ENCODE measurements at regions not wholly inside any gene's neighbourhood (a gene's known extent, or its start where the extent isn't known, plus 50 kb on each side); places are given as distances from the start of the nearest gene placed in this dataset.

DNA sequence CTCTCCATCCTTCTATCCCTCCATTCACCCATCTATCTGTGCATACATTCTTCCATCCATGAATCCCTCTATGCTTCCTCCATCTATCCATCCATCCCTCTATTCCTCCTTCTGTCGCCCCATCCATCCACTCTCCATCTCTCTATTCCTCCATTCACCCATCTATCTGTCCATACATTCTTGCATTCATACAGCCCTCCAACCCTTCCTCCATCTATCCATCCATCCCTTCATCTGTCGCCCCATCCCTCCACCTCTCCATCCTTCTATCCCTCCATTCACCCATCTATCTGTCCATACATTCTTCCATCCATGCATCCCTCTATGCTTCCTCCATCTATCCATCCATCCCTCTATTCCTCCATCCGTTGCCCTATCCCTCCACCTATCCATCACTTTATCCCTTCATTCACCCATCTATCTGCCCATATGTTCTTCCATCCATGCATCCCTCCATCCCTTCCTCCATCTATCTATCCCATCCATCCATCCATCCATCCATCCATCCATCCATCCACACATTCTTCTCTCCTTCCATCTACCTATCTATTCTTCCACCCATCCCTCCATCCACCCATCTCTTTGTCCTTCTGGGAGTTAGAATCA is 272.5 kb upstream of the TNRC6C start:
- TF ChIP-seq, protein P1, sequence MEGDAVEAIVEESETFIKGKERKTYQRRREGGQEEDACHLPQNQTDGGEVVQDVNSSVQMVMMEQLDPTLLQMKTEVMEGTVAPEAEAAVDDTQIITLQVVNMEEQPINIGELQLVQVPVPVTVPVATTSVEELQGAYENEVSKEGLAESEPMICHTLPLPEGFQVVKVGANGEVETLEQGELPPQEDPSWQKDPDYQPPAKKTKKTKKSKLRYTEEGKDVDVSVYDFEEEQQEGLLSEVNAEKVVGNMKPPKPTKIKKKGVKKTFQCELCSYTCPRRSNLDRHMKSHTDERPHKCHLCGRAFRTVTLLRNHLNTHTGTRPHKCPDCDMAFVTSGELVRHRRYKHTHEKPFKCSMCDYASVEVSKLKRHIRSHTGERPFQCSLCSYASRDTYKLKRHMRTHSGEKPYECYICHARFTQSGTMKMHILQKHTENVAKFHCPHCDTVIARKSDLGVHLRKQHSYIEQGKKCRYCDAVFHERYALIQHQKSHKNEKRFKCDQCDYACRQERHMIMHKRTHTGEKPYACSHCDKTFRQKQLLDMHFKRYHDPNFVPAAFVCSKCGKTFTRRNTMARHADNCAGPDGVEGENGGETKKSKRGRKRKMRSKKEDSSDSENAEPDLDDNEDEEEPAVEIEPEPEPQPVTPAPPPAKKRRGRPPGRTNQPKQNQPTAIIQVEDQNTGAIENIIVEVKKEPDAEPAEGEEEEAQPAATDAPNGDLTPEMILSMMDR (IDR thresholded peaks at IDR 0.05; ENCODE audit: poor library complexity, severe bottlenecking) = no peak
- no peaks in the 10 kb centered on the region for H3K36me3 ChIP-seq (ENCODE audit: low read depth)
- H3K4me1 ChIP-seq (ENCODE audit: insufficient read depth, poor library complexity, severe bottlenecking) = no peaks in the 10 kb centered on the region
- ATAC-seq (ENCODE audit: low read depth) (no peak), DNase-seq (ENCODE audit: low spot score) (no peak)
- H3K4me3 ChIP-seq (ENCODE audit: severe bottlenecking) = no peak overlapping the region
- no peak overlapping the region for H3K27ac ChIP-seq (ENCODE audit: poor library complexity, severe bottlenecking)
- peaks cover 17% of the 10 kb centered on the region for H3K27me3 ChIP-seq (ENCODE audit: insufficient read depth, poor library complexity, severe bottlenecking)
- H3K9me3 ChIP-seq (ENCODE audit: severe bottlenecking) = no peaks in the 10 kb centered on the region

DNA sequence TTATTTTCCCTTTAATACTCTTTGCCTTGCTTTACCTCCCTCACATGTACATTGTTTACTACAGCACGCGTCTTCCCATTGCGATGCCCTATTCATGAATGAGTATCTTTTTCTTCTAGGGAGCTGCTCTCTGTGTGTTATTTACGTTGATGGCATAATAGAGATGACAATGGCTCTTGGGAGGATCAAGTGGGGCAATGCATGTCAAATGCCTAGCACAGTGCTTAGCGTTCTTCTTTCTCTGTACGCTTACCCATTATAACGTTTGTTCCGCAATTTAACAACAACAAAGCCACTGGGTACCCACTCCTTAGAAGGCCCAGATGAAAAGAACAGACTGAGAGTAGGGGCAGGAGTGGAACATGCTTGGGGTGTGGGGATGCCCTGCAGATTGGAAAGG is 271.6 kb upstream of the TNRC6C start:
- TF ChIP-seq, protein P1 (IDR thresholded peaks at IDR 0.05; ENCODE audit: poor library complexity, severe bottlenecking) = no peak
- Histone ChIP-seq H3K27me3 (ENCODE audit: insufficient read depth, poor library complexity, severe bottlenecking) (peaks cover 23% of the 10 kb centered on the region), H3K36me3 (ENCODE audit: low read depth) (no peaks in the 10 kb centered on the region), H3K4me3 (ENCODE audit: severe bottlenecking) (no peak overlapping the region), H3K9me3 (ENCODE audit: severe bottlenecking) (no peaks in the 10 kb centered on the region), H3K27ac (ENCODE audit: poor library complexity, severe bottlenecking) (no peak overlapping the region), H3K4me1 (ENCODE audit: insufficient read depth, poor library complexity, severe bottlenecking) (no peaks in the 10 kb centered on the region)
- no peak for DNase-seq (ENCODE audit: low spot score)
- no peak for ATAC-seq (ENCODE audit: low read depth)

DNA sequence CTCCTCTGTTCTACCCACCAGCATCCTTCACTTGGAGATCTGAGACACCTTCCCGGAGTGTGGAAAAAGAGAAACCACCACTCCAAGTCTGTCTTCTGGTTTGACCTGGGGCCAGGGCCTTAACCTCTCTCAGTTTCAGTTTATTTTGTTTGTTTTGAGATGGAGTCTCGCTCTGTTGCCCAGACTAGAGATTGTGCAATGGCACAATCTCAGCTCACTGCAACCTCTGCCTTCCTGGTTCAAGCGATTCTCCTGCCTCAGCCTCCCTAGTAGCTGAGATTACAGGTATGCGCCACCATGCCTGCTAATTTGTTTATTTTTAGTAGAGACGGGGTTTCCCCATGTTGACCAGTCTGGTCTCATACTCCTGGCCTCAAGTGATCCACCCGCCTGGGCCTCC is 271.1 kb upstream of the TNRC6C start:
- no peaks in the 10 kb centered on the region for H3K4me1 ChIP-seq (ENCODE audit: insufficient read depth, poor library complexity, severe bottlenecking)
- H3K4me3 ChIP-seq (ENCODE audit: severe bottlenecking) = no peak overlapping the region
- TF ChIP-seq, protein P1 (IDR thresholded peaks at IDR 0.05; ENCODE audit: poor library complexity, severe bottlenecking) = no peak
- ATAC-seq (ENCODE audit: low read depth) (no peak), DNase-seq (ENCODE audit: low spot score) (no peak)
- H3K27me3 ChIP-seq (ENCODE audit: insufficient read depth, poor library complexity, severe bottlenecking) = peaks cover 26% of the 10 kb centered on the region
- H3K9me3 ChIP-seq (ENCODE audit: severe bottlenecking) = no peaks in the 10 kb centered on the region
- H3K36me3 ChIP-seq (ENCODE audit: low read depth) = no peaks in the 10 kb centered on the region
- no peak overlapping the region for H3K27ac ChIP-seq (ENCODE audit: poor library complexity, severe bottlenecking)

DNA sequence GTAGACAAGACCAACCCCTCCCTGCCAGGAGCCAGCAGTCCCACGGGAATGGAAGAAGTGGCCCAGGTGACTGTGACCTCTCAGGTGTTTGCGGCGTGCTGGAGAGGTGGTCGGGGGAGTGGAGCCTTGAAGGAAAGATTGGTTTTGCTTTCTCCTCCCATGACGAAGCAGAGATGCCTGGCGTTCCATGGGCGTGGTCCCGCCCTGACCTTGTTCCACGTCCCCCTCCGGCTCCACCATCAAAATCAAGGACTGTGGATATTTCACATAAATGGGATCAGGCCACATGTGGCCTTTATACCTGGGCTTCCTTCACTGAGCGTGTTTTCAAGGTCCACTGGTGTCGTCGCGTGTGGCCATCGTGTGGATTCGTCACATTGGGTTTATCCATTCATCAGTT is 270.6 kb upstream of the TNRC6C start:
- ATAC-seq (ENCODE audit: low read depth) = no peak
- peaks cover 29% of the 10 kb centered on the region for H3K27me3 ChIP-seq (ENCODE audit: insufficient read depth, poor library complexity, severe bottlenecking)
- no peaks in the 10 kb centered on the region for H3K36me3 ChIP-seq (ENCODE audit: low read depth)
- no peak for DNase-seq (ENCODE audit: low spot score)
- TF ChIP-seq, protein P1 (IDR thresholded peaks at IDR 0.05; ENCODE audit: poor library complexity, severe bottlenecking) = no peak
- H3K4me3 ChIP-seq (ENCODE audit: severe bottlenecking) = no peak overlapping the region
- H3K4me1 ChIP-seq (ENCODE audit: insufficient read depth, poor library complexity, severe bottlenecking) = no peaks in the 10 kb centered on the region
- no peak overlapping the region for H3K27ac ChIP-seq (ENCODE audit: poor library complexity, severe bottlenecking)
- no peaks in the 10 kb centered on the region for H3K9me3 ChIP-seq (ENCODE audit: severe bottlenecking)

DNA sequence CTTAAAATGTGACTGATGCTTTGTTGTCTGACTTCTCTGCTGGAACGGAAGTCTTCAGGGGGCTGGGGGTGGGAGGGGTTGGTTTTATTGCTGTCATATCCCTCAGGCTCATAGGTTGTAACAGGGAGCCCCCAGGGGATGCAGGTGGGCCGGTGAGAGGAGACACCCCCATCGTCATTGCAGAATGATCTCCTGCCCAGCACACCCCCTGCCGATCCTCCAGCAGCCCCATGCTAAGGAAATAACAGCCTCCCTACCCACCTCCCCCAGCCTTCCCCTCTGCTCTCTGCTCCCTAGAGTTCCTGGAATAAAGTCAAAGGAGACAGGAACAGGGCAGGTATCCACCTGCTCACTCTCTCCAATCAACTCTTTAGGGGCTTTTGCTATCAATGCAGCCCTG is 270.1 kb upstream of the TNRC6C start:
- no peak overlapping the region for H3K4me3 ChIP-seq (ENCODE audit: severe bottlenecking)
- no peaks in the 10 kb centered on the region for H3K9me3 ChIP-seq (ENCODE audit: severe bottlenecking)
- no peaks in the 10 kb centered on the region for H3K4me1 ChIP-seq (ENCODE audit: insufficient read depth, poor library complexity, severe bottlenecking)
- H3K27me3 ChIP-seq (ENCODE audit: insufficient read depth, poor library complexity, severe bottlenecking) = peaks cover 33% of the 10 kb centered on the region
- no peaks in the 10 kb centered on the region for H3K36me3 ChIP-seq (ENCODE audit: low read depth)
- DNase-seq (ENCODE audit: low spot score) = no peak
- TF ChIP-seq, protein P1 (IDR thresholded peaks at IDR 0.05; ENCODE audit: poor library complexity, severe bottlenecking) = no peak
- no peak overlapping the region for H3K27ac ChIP-seq (ENCODE audit: poor library complexity, severe bottlenecking)
- no peak for ATAC-seq (ENCODE audit: low read depth)

Data from RWPE2 (cell line).